Endothelial cell of umbilical vein (primary cell): ENCODE measurements at regions not wholly inside any gene's neighbourhood (a gene's known extent, or its start where the extent isn't known, plus 50 kb on each side); places are given as distances from the start of the nearest gene placed in this dataset.

Experiments used
- BruUV-seq: library from RNA; stranded (reverse); fragments of 400-500 nt; replicated peaks from 2 replicates; lab custom pipeline; 2021; lab: Mats Ljungman, UMichigan
- CTCF ChIA-PET: fragments of 300-600, 350-600 bp; sonication (Branson Sonifier 250); formaldehyde crosslinking; loops from one replicate; lab custom pipeline; 2021; ENCODE audit warnings: antibody characterized with exemption, inconsistent platforms; lab: Charles Lee
- POLR2A ChIA-PET: fragments of 300-600, 350-600 bp; sonication (Branson Sonifier 250); formaldehyde crosslinking; loops from one replicate; lab custom pipeline; 2021; ENCODE audit warnings: antibody characterized with exemption, inconsistent platforms; lab: Charles Lee
- DNase-seq: peaks from one replicate; pipeline ENCODE4 v3.0.0-alpha.2; 2011; ENCODE audit warnings: low read depth, low spot score
- FAIRE-seq: peaks from 2 replicates; lab custom pipeline; 2011; peaks lifted over from hg19 to GRCh38; lab: Jason Lieb, UNC
- H2AFZ ChIP-seq: 2 replicates; pipeline ENCODE4 v1.6.0; 2012; ENCODE audit warnings: low read depth, low read length, control low read depth, inconsistent platforms
- H3K27ac ChIP-seq: 2 replicates; pipeline ENCODE4 v1.5.1; 2011; ENCODE audit warnings: low read depth, mild to moderate bottlenecking, control low read depth, low read length, moderate library complexity; ENCODE audit not compliant: insufficient read depth
- H3K27me3 ChIP-seq, 2 experiments: 2 replicates each; pipeline versions ENCODE4 v1.6.0 to v1.6.1; 2011; ENCODE audit warnings: low read length in 2 of 2, mixed read lengths in 1 of 2; ENCODE audit not compliant: control insufficient read depth in 2 of 2, insufficient read depth in 2 of 2
- H3K36me3 ChIP-seq, 2 experiments: 2 replicates in 1 of 2; 3 replicates in 1 of 2; pipeline ENCODE4 v1.5.1; 2011; ENCODE audit warnings: low read length in 2 of 2, mild to moderate bottlenecking in 1 of 2, moderate library complexity in 1 of 2; ENCODE audit not compliant: control insufficient read depth in 2 of 2, insufficient read depth in 2 of 2; ENCODE audit errors: extremely low read depth in 1 of 2
- H3K4me1 ChIP-seq: 3 replicates; pipeline ENCODE4 v1.5.1; 2011; ENCODE audit warnings: mild to moderate bottlenecking, low read length; ENCODE audit not compliant: control insufficient read depth, insufficient read depth; ENCODE audit errors: extremely low read depth
- H3K4me2 ChIP-seq: 2 replicates; pipeline ENCODE4 v1.6.1; 2011; ENCODE audit warnings: low read length, control low read depth, mixed read lengths; ENCODE audit not compliant: insufficient read depth
- H3K4me3 ChIP-seq, 3 experiments: fragments of 200-600 bp in 1 of 3; sonication (generic), shearing (Covaris generic) in 1 of 3; replicated peaks in 1 of 3; 2 replicates each; pipeline ENCODE4 v1.5.1; 2011 to 2016; ENCODE audit warnings: control low read depth in 3 of 3, low read length in 3 of 3, mild to moderate bottlenecking in 2 of 3, inconsistent platforms in 1 of 3, low read depth in 1 of 3, moderate library complexity in 1 of 3; ENCODE audit not compliant: insufficient read depth in 1 of 3
- H3K79me2 ChIP-seq: 2 replicates; pipeline ENCODE4 v1.6.0; 2012; ENCODE audit warnings: low read length, inconsistent platforms; ENCODE audit not compliant: control insufficient read depth, insufficient read depth
- H3K9ac ChIP-seq: replicated peaks from 2 replicates; pipeline ENCODE3; 2011; ENCODE audit warnings: low read length, control low read depth; ENCODE audit not compliant: insufficient read depth; ENCODE audit errors: extremely low read depth
- H3K9me1 ChIP-seq: replicated peaks from 3 replicates; pipeline ENCODE4 v1.6.0; 2011; ENCODE audit warnings: mild to moderate bottlenecking, low read length; ENCODE audit not compliant: control insufficient read depth, insufficient read depth; ENCODE audit errors: extremely low read depth
- H3K9me3 ChIP-seq: replicated peaks from 2 replicates; pipeline ENCODE4 v1.5.1; 2012; ENCODE audit warnings: low read length, inconsistent platforms; ENCODE audit not compliant: control insufficient read depth, insufficient read depth
- H4K20me1 ChIP-seq: replicated peaks from 2 replicates; pipeline ENCODE3; 2011; ENCODE audit warnings: mild to moderate bottlenecking, low read length; ENCODE audit not compliant: control insufficient read depth, insufficient read depth; ENCODE audit errors: extremely low read depth
- CTCF ChIP-seq, 2 donors: IDR thresholded peaks; 1 replicate in 1 of 2; 2 replicates in 1 of 2; pipeline ENCODE4 v1.5.1; 2011; ENCODE audit warnings: low read length in 2 of 2, mild to moderate bottlenecking in 2 of 2, moderate library complexity in 2 of 2, control low read depth in 1 of 2, inconsistent platforms in 1 of 2, low read depth in 1 of 2; ENCODE audit not compliant: insufficient read depth in 1 of 2; ENCODE audit errors: extremely low read depth in 1 of 2
- EZH2 ChIP-seq: IDR thresholded peaks from 2 replicates; pipeline ENCODE4 v1.6.1; 2012; ENCODE audit warnings: borderline replicate concordance, low read depth, mild to moderate bottlenecking, moderate library complexity, low read length, inconsistent platforms; ENCODE audit not compliant: severe bottlenecking
- FOS ChIP-seq: IDR thresholded peaks from 2 replicates; pipeline ENCODE4 v1.6.1; 2011; ENCODE audit warnings: mild to moderate bottlenecking, low read length, moderate library complexity, borderline replicate concordance; ENCODE audit not compliant: insufficient read depth
- GATA2 ChIP-seq: IDR thresholded peaks from 2 replicates; pipeline ENCODE4 v1.7.0; 2011; ENCODE audit warnings: low read depth, mild to moderate bottlenecking, moderate library complexity, mixed read lengths, low read length; ENCODE audit not compliant: insufficient read length, insufficient read depth
- JUN ChIP-seq: IDR thresholded peaks from 2 replicates; pipeline ENCODE4 v1.6.1; 2011; ENCODE audit warnings: borderline replicate concordance, low read depth; ENCODE audit not compliant: insufficient read length, insufficient read depth
- MAX ChIP-seq: IDR thresholded peaks from 2 replicates; pipeline ENCODE4 v1.6.1; 2011; ENCODE audit not compliant: insufficient read depth, insufficient read length
- MYC ChIP-seq: IDR thresholded peaks from one replicate; pipeline ENCODE4 v1.6.1; 2011; ENCODE audit warnings: mild to moderate bottlenecking, low read depth, low read length
- POLR2A ChIP-seq: IDR thresholded peaks from 2 replicates; pipeline ENCODE4 v1.6.1; 2012; ENCODE audit warnings: low read depth, mild to moderate bottlenecking, control low read depth, low read length
- POLR2AphosphoS5 ChIP-seq: IDR thresholded peaks from 2 replicates; pipeline ENCODE4 v1.6.1; 2012; ENCODE audit warnings: low read depth, mild to moderate bottlenecking, control low read depth, low read length, moderate library complexity; ENCODE audit not compliant: insufficient read depth
- dilution Hi-C: fragments of 300-500 bp; cut with MboI; formaldehyde crosslinking; loops from one replicate; pipeline ENCODE4 v1.15.0; 2019; ENCODE audit warnings: low sequenced_read_pairs; ENCODE audit not compliant: extremely low pct_ligation_motif_present
- intact Hi-C: fragments of 100-400 bp; cut with micrococcal nuclease; formaldehyde crosslinking; loops from one replicate; pipeline ENCODE4 v1.10.0; 2022

GRCh38 chr11:92811341-92811740, 158.1 kb upstream of the MTNR1B start:
- Histone ChIP-seq H3K27ac (no peak overlapping the region), H3K4me1 (no peaks in the 10 kb centered on the region), H3K4me3 (no peak overlapping the region), H3K9ac (no peak overlapping the region), H2AFZ (no peak overlapping the region), H3K27me3 (no peaks in the 10 kb centered on the region), H3K9me1 (no peaks in the 10 kb centered on the region), H3K36me3 (no peaks in the 10 kb centered on the region), H3K79me2 (no peaks in the 10 kb centered on the region), H3K9me3 (no peaks in the 10 kb centered on the region), H3K4me2 (no peak overlapping the region), H4K20me1 (no peaks in the 10 kb centered on the region)
- TF ChIP-seq FOS (no peak), JUN (no peak), MAX (no peak), GATA2 (no peak), POLR2A (no peak), EZH2 (no peak), MYC (no peak), POLR2AphosphoS5 (no peak), CTCF (IDR thresholded peaks at IDR 0.05; ENCODE audit: extremely low read depth in 1 of 2, insufficient read depth in 1 of 2, low read depth in 1 of 2, low read length in 2 of 2) (no peak)
- FAIRE-seq (no peak), DNase-seq (no peak)
- dilution Hi-C loops (no loop called here), intact Hi-C loops (no loop called here)
- CTCF ChIA-PET: no interaction called here
- no TSS peak for BruUV-seq
- POLR2A ChIA-PET: no interaction called here
